OCI-LY7 (cell line): ENCODE measurements at regions not wholly inside any gene's neighbourhood (a gene's known extent, or its start where the extent isn't known, plus 50 kb on each side); places are given as distances from the start of the nearest gene placed in this dataset.

ENCODE experiments used
- BruUV-seq: library from RNA; stranded (reverse); fragments of 400-500 nt; replicated peaks from 2 replicates; lab custom pipeline; 2021; lab: Mats Ljungman, UMichigan
- CTCF ChIA-PET: fragments of 300-600 bp; sonication (Branson Sonifier 250); formaldehyde crosslinking; loops from one replicate; lab custom pipeline; 2022; ENCODE audit warnings: antibody characterized with exemption; ENCODE audit not compliant: unreplicated experiment; lab: Charles Lee
- POLR2A ChIA-PET: fragments of 300-600 bp; sonication (Branson Sonifier 250); formaldehyde crosslinking; loops from one replicate; lab custom pipeline; 2022; ENCODE audit warnings: antibody characterized with exemption; lab: Charles Lee
- DNase-seq: peaks from one replicate; pipeline ENCODE4 v3.0.0-alpha.2; 2015; ENCODE audit warnings: low spot score
- H2AFZ ChIP-seq: fragments of 200-600 bp; sonication (generic), shearing (Covaris generic); 2 replicates; pipeline ENCODE4 v1.6.1; 2014; ENCODE audit warnings: mild to moderate bottlenecking, antibody characterized with exemption, low read length, moderate library complexity
- H3K27ac ChIP-seq: fragments of 200-600 bp; sonication (generic); 2 replicates; pipeline ENCODE4 v1.5.1; 2014; ENCODE audit warnings: mixed run types, low read depth, mild to moderate bottlenecking, moderate library complexity, low read length, inconsistent platforms; ENCODE audit not compliant: poor library complexity, severe bottlenecking
- H3K36me3 ChIP-seq: fragments of 200-600 bp; sonication (generic); 2 replicates; pipeline ENCODE4 v1.6.1; 2014; ENCODE audit warnings: mild to moderate bottlenecking, antibody characterized with exemption, low read length, moderate library complexity, mixed read lengths; ENCODE audit not compliant: insufficient read depth
- H3K4me1 ChIP-seq: fragments of 200-600 bp; sonication (generic); 2 replicates; pipeline ENCODE4 v1.5.1; 2014; ENCODE audit warnings: mild to moderate bottlenecking, low read length; ENCODE audit not compliant: insufficient read depth, poor library complexity, severe bottlenecking
- H3K4me2 ChIP-seq: fragments of 200-600 bp; sonication (generic); 2 replicates; pipeline ENCODE4 v1.6.1; 2014; ENCODE audit warnings: mild to moderate bottlenecking, low read length
- H3K4me3 ChIP-seq: fragments of 200-600 bp; sonication (generic); 2 replicates; pipeline ENCODE4 v1.5.1; 2014; ENCODE audit warnings: mild to moderate bottlenecking, low read depth, low read length; ENCODE audit not compliant: poor library complexity, severe bottlenecking
- H3K79me2 ChIP-seq: fragments of 200-600 bp; sonication (generic); 2 replicates; pipeline ENCODE4 v1.6.1; 2016; ENCODE audit warnings: low read depth, mild to moderate bottlenecking, low read length, moderate library complexity, mixed read lengths; ENCODE audit not compliant: insufficient read depth
- H3K9me2 ChIP-seq: fragments of 200-600 bp; sonication (generic); 2 replicates; pipeline ENCODE4 v1.6.1; 2016; ENCODE audit warnings: mild to moderate bottlenecking, low read length, mixed read lengths; ENCODE audit not compliant: insufficient read depth
- H3K9me3 ChIP-seq: fragments of 200-600 bp; sonication (generic); 2 replicates; pipeline ENCODE4 v1.6.1; 2014; ENCODE audit warnings: mild to moderate bottlenecking, mixed run types, low read length, mixed read lengths
- H4K20me1 ChIP-seq: fragments of 200-600 bp; sonication (generic); 2 replicates; pipeline ENCODE4 v1.6.1; 2014; ENCODE audit warnings: mild to moderate bottlenecking, antibody characterized with exemption, low read length, moderate library complexity, mixed read lengths; ENCODE audit not compliant: insufficient read depth
- EZH2phosphoT487 ChIP-seq: fragments of 200-600 bp; sonication (generic); IDR thresholded peaks from 2 replicates; pipeline ENCODE4 v1.6.1; 2018; ENCODE audit warnings: low read depth, borderline replicate concordance, mild to moderate bottlenecking, mixed run types, antibody characterized with exemption, low read length, moderate library complexity, mixed read lengths
- intact Hi-C: fragments of 100-400 bp; cut with micrococcal nuclease; formaldehyde crosslinking; loops from one replicate; pipeline ENCODE4 v1.10.0; 2022; ENCODE audit not compliant: unreplicated experiment
- TF ChIP-seq, protein P1 (sequence below): fragments of 200-600 bp; sonication (generic); conservative IDR thresholded peaks from 2 replicates; pipeline ENCODE4 v1.5.1; 2014; ENCODE audit warnings: mild to moderate bottlenecking, antibody characterized with exemption, low read length, moderate library complexity, mixed read lengths

DNA sequence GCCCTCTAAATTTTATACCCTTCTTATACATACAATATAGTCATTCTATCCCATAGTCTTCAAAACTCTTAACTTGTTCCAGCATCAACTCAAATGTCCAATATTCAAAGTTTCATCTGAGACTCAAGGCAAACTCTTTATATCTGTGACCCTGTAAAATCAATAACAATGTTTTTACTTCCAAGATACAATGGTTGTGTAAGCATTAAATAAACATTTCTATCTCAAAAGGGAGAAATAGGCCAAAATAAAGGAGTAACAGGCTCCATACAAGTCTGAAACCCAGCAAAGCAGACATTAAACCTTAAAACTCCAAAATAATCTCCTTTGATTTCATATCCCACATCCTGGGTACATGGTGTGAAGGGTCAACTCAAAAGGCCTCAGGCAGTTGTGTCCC is 1299.1 kb downstream of the MRPL39 start:
- Histone ChIP-seq H3K36me3 (no peaks in the 10 kb centered on the region), H3K9me2 (no peaks in the 10 kb centered on the region), H3K9me3 (peaks cover 29% of the 10 kb centered on the region; the same call in 1 of the 2 replicates), H2AFZ (no peak overlapping the region), H3K4me3 (no peak overlapping the region), H4K20me1 (no peaks in the 10 kb centered on the region), H3K79me2 (no peaks in the 10 kb centered on the region), H3K4me1 (no peaks in the 10 kb centered on the region), H3K27ac (no peak overlapping the region), H3K4me2 (no peak overlapping the region)
- no peak for DNase-seq
- no peak for TF ChIP-seq EZH2phosphoT487
- TF ChIP-seq, protein P1, sequence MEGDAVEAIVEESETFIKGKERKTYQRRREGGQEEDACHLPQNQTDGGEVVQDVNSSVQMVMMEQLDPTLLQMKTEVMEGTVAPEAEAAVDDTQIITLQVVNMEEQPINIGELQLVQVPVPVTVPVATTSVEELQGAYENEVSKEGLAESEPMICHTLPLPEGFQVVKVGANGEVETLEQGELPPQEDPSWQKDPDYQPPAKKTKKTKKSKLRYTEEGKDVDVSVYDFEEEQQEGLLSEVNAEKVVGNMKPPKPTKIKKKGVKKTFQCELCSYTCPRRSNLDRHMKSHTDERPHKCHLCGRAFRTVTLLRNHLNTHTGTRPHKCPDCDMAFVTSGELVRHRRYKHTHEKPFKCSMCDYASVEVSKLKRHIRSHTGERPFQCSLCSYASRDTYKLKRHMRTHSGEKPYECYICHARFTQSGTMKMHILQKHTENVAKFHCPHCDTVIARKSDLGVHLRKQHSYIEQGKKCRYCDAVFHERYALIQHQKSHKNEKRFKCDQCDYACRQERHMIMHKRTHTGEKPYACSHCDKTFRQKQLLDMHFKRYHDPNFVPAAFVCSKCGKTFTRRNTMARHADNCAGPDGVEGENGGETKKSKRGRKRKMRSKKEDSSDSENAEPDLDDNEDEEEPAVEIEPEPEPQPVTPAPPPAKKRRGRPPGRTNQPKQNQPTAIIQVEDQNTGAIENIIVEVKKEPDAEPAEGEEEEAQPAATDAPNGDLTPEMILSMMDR: no peak
- POLR2A ChIA-PET: no interaction called here
- CTCF ChIA-PET: no interaction called here
- intact Hi-C loops: no loop called here
- no TSS peak for BruUV-seq

DNA sequence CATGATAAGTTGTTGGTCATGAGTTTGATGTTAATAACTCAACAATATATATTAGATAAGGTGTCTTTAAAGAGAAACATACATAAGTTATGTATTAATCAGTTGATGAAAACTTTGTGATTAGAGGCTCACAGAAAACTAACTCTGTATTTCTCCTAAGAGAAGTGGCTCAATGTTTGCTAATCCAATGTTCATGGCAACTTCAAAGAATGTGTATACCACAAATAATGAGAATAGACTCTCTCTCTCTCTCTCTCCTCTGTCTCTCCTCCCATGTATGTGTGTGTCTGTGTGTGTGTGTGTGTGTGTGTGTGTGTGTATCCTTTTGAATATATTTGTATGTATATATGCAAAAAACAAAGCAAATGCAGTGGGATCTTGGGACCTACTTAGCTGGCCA is 1304.9 kb downstream of the MRPL39 start:
- Histone ChIP-seq H3K4me3 (no peak overlapping the region), H3K9me2 (no peaks in the 10 kb centered on the region)

DNA sequence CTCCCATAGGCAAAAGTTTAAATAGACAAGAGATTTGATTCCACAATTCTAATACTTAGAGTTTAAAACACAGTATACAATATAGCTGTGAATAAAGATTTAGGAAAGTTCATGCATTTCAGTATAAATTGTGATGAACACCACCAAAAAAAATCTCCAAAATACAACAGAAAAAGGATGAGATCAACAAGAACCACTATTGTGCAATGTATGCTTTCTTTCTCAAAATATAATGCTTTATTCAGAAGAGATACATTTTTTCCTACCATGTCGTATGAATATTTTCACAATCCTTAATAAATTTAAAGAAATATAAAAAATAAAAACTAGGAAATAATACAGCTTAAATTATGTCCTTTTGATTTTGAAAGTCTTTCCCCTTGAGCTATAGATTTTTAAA is 1309.2 kb downstream of the MRPL39 start:
- Histone ChIP-seq H4K20me1 (no peaks in the 10 kb centered on the region), H3K79me2 (no peaks in the 10 kb centered on the region), H3K9me2 (no peaks in the 10 kb centered on the region), H3K27ac (no peak overlapping the region), H3K4me1 (no peaks in the 10 kb centered on the region), H3K4me2 (no peak overlapping the region), H3K4me3 (no peak overlapping the region), H3K36me3 (no peaks in the 10 kb centered on the region), H3K9me3 (peaks cover 29% of the 10 kb centered on the region), H2AFZ (no peak overlapping the region)
- intact Hi-C loops: no loop called here
- TF ChIP-seq, protein P1: no peak
- TF ChIP-seq EZH2phosphoT487: no peak
- no peak for DNase-seq
- ChIA-PET POLR2A (no interaction called here), CTCF (no interaction called here)
- no TSS peak for BruUV-seq

More for the DNA sequence above, 1304.9 kb downstream of the MRPL39 start:
- H3K36me3 ChIP-seq: no peaks in the 10 kb centered on the region
- POLR2A ChIA-PET: no interaction called here
- H3K4me2 ChIP-seq: no peak overlapping the region
- no peak for DNase-seq
- intact Hi-C loops: no loop called here
- BruUV-seq: no TSS peak
- no peak for TF ChIP-seq EZH2phosphoT487
- TF ChIP-seq, protein P1: no peak
- CTCF ChIA-PET: no interaction called here
- H3K9me3 ChIP-seq: peaks cover 32% of the 10 kb centered on the region
- no peak overlapping the region for H3K27ac ChIP-seq
- no peaks in the 10 kb centered on the region for H4K20me1 ChIP-seq
- no peaks in the 10 kb centered on the region for H3K4me1 ChIP-seq
- H3K79me2 ChIP-seq: no peaks in the 10 kb centered on the region
- no peak overlapping the region for H2AFZ ChIP-seq
